A549 (cell line): ENCODE measurements at regions not wholly inside any gene's neighbourhood (a gene's known extent, or its start where the extent isn't known, plus 50 kb on each side); places are given as distances from the start of the nearest gene placed in this dataset.

ENCODE experiments used
- MAZ ChIP-seq: fragments of 150-350 bp; IDR thresholded peaks from 2 replicates; pipeline ENCODE4 v1.6.1; 2014; ENCODE audit warnings: antibody characterized with exemption, low read depth, low read length, borderline replicate concordance
- RNF2 ChIP-seq: fragments of 200-600 bp; sonication (generic); IDR thresholded peaks from 2 replicates; pipeline ENCODE4 v1.6.1; 2016; ENCODE audit warnings: low read depth, mild to moderate bottlenecking, antibody characterized with exemption, moderate library complexity, borderline replicate concordance
- TF ChIP-seq, protein P1 (sequence below): fragments of >200 bp; sonication (Bioruptor Twin); formaldehyde crosslinking; IDR thresholded peaks from 3 replicates; pipeline ENCODE4 v1.5.1; 2016

DNA sequence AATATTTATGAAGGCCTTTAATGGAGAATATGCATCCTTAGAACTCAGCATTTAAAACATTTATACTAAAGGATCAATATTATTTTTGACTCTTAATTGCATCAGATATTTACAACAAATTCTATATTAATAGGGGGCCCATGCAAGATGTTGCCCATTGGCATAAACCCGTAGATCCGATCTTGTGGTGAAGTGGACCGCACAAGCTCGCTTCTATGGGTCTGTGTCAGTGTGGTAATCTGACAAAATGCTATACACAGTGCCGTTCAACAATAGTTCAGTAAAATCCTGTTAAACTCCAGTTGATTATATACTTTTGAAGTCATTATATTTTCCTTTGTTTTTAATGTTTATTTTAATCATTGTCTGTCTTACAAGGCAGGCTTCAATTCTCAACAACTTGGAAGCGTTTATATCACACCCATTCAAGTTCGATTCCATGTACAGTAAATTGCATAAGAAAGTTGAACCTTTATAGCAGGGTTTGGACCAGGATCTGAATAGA is 809.2 kb downstream of the USP25 start:
- TF ChIP-seq RNF2: no peak
- no peak for TF ChIP-seq MAZ
- TF ChIP-seq, protein P1, sequence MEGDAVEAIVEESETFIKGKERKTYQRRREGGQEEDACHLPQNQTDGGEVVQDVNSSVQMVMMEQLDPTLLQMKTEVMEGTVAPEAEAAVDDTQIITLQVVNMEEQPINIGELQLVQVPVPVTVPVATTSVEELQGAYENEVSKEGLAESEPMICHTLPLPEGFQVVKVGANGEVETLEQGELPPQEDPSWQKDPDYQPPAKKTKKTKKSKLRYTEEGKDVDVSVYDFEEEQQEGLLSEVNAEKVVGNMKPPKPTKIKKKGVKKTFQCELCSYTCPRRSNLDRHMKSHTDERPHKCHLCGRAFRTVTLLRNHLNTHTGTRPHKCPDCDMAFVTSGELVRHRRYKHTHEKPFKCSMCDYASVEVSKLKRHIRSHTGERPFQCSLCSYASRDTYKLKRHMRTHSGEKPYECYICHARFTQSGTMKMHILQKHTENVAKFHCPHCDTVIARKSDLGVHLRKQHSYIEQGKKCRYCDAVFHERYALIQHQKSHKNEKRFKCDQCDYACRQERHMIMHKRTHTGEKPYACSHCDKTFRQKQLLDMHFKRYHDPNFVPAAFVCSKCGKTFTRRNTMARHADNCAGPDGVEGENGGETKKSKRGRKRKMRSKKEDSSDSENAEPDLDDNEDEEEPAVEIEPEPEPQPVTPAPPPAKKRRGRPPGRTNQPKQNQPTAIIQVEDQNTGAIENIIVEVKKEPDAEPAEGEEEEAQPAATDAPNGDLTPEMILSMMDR: no peak
